IMR-90 (cell line): ENCODE measurements at regions not wholly inside any gene's neighbourhood (a gene's known extent, or its start where the extent isn't known, plus 50 kb on each side); places are given as distances from the start of the nearest gene placed in this dataset.

Source experiments
- ATAC-seq: fragments of 200-7000 bp; cut with Tn5 transposase; 2 replicates; pipeline ENCODE4 v1.9.1; 2020; ENCODE audit warnings: low read depth, mild to moderate bottlenecking, moderate library complexity
- BruUV-seq: library from RNA; stranded (reverse); fragments of 400-500 nt; replicated peaks from 2 replicates; lab custom pipeline; 2021; lab: Mats Ljungman, UMichigan
- CTCF ChIA-PET: fragments of 300-600 bp; formaldehyde crosslinking; extraction: SDS; loops from one replicate; lab custom pipeline; 2021; ENCODE audit warnings: antibody characterized with exemption; lab: Yijun Ruan, JAX
- POLR2A ChIA-PET: fragments of 300-600 bp; sonication (Branson Sonifier 250); formaldehyde crosslinking; loops from one replicate; lab custom pipeline; 2022; ENCODE audit warnings: antibody characterized with exemption; ENCODE audit not compliant: unreplicated experiment; lab: Charles Lee
- DNase-seq: peaks from one replicate; pipeline ENCODE4 v3.0.0; 2013
- H2AFZ ChIP-seq: replicated peaks from 2 replicates; pipeline ENCODE3; 2013; ENCODE audit warnings: low read length, mild to moderate bottlenecking; ENCODE audit not compliant: poor library complexity
- H2AK5ac ChIP-seq: 2 replicates; pipeline ENCODE4 v1.6.1; 2013; ENCODE audit warnings: low read depth, low read length, inconsistent platforms
- H2AK9ac ChIP-seq: replicated peaks from 2 replicates; pipeline ENCODE3; 2013; ENCODE audit warnings: mild to moderate bottlenecking, low read depth, low read length, moderate library complexity; ENCODE audit not compliant: poor library complexity
- H2BK120ac ChIP-seq: 2 replicates; pipeline ENCODE4 v1.6.1; 2013; ENCODE audit warnings: low read depth, low read length, inconsistent platforms
- H2BK15ac ChIP-seq: 3 replicates; pipeline ENCODE4 v1.6.1; 2013; ENCODE audit warnings: low read depth, low read length, inconsistent platforms
- H2BK20ac ChIP-seq: 2 replicates; pipeline ENCODE4 v1.6.1; 2013; ENCODE audit warnings: low read depth, mild to moderate bottlenecking, inconsistent platforms, low read length, moderate library complexity
- H2BK5ac ChIP-seq: 2 replicates; pipeline ENCODE4 v1.6.1; 2013; ENCODE audit warnings: mild to moderate bottlenecking, low read depth, low read length, inconsistent platforms; ENCODE audit not compliant: poor library complexity, severe bottlenecking
- H3K14ac ChIP-seq: replicated peaks from 2 replicates; pipeline ENCODE4 v1.6.1; 2013; ENCODE audit warnings: low read depth, low read length, inconsistent platforms
- H3K18ac ChIP-seq: 2 replicates; pipeline ENCODE4 v1.6.1; 2013; ENCODE audit warnings: low read depth, low read length, control low read depth
- H3K23ac ChIP-seq: 2 replicates; pipeline ENCODE4 v1.6.1; 2013; ENCODE audit warnings: low read depth, low read length, inconsistent platforms
- H3K27ac ChIP-seq: 2 replicates; pipeline ENCODE4 v1.5.1; 2013; ENCODE audit warnings: mild to moderate bottlenecking, control low read depth, low read length; ENCODE audit not compliant: insufficient read depth
- H3K27me3 ChIP-seq: 2 replicates; pipeline ENCODE4 v1.6.1; 2013; ENCODE audit warnings: low read length; ENCODE audit not compliant: control insufficient read depth, insufficient read depth
- H3K36me3 ChIP-seq: 2 replicates; pipeline ENCODE4 v1.6.1; 2013; ENCODE audit warnings: low read length, mixed read lengths; ENCODE audit not compliant: control insufficient read depth, insufficient read depth
- H3K4ac ChIP-seq: 2 replicates; pipeline ENCODE4 v1.6.1; 2013; ENCODE audit warnings: low read depth, low read length, inconsistent platforms
- H3K4me1 ChIP-seq: 2 replicates; pipeline ENCODE4 v1.6.1; 2013; ENCODE audit warnings: low read length, mixed read lengths; ENCODE audit not compliant: control insufficient read depth, insufficient read depth
- H3K4me2 ChIP-seq: 2 replicates; pipeline ENCODE4 v1.6.1; 2013; ENCODE audit warnings: low read depth, mild to moderate bottlenecking, control low read depth, low read length, moderate library complexity
- H3K4me3 ChIP-seq: 2 replicates; pipeline ENCODE4 v1.5.1; 2013; ENCODE audit warnings: low read depth, mild to moderate bottlenecking, control low read depth, low read length, moderate library complexity; ENCODE audit not compliant: insufficient read depth
- H3K56ac ChIP-seq: 2 replicates; pipeline ENCODE4 v1.6.1; 2013; ENCODE audit warnings: low read length, inconsistent platforms; ENCODE audit not compliant: insufficient read depth; ENCODE audit errors: extremely low read depth
- H3K79me1 ChIP-seq, 2 experiments: 2 replicates each; pipeline ENCODE4 v1.6.1; 2013; ENCODE audit warnings: low read length in 2 of 2, inconsistent platforms in 1 of 2, low read depth in 1 of 2
- H3K9ac ChIP-seq: 2 replicates; pipeline ENCODE4 v1.6.1; 2013; ENCODE audit warnings: low read depth, low read length, control low read depth
- H3K9me1 ChIP-seq: 2 replicates; pipeline ENCODE4 v1.6.1; 2013; ENCODE audit warnings: low read length, inconsistent platforms; ENCODE audit not compliant: insufficient read depth
- H3K9me3 ChIP-seq: 2 replicates; pipeline ENCODE4 v1.6.1; 2013; ENCODE audit warnings: low read length; ENCODE audit not compliant: control insufficient read depth, insufficient read depth
- H4K20me1 ChIP-seq: 2 replicates; pipeline ENCODE4 v1.6.1; 2013; ENCODE audit warnings: low read length, inconsistent platforms; ENCODE audit not compliant: insufficient read depth
- H4K5ac ChIP-seq: 2 replicates; pipeline ENCODE4 v1.6.1; 2013; ENCODE audit warnings: mild to moderate bottlenecking, low read depth, low read length, control low read depth
- H4K8ac ChIP-seq, 2 experiments: 2 replicates each; pipeline ENCODE4 v1.6.1; 2013; ENCODE audit warnings: low read depth in 2 of 2, low read length in 2 of 2, control low read depth in 1 of 2, inconsistent platforms in 1 of 2
- H4K91ac ChIP-seq: 2 replicates; pipeline ENCODE4 v1.6.1; 2013; ENCODE audit warnings: low read depth, low read length, inconsistent platforms; ENCODE audit not compliant: insufficient read depth
- MXI1 ChIP-seq: IDR thresholded peaks from 2 replicates; pipeline ENCODE4 v1.6.1; 2012; ENCODE audit warnings: low read depth, mild to moderate bottlenecking, low read length, moderate library complexity, borderline replicate concordance
- dilution Hi-C: fragments of 300-500 bp; cut with HindIII; formaldehyde crosslinking; loops from one replicate; pipeline ENCODE4 v1.14.3; 2018; ENCODE audit warnings: low sequenced_read_pairs; ENCODE audit not compliant: unreplicated experiment
- in situ Hi-C: fragments of 300-500 bp; cut with MboI; formaldehyde crosslinking; loops from 3 replicates; pipeline ENCODE4 v1.14.3; 2019; ENCODE audit warnings: low sequenced_read_pairs, inconsistent platforms, mixed read lengths
- intact Hi-C: fragments of 100-400 bp; cut with micrococcal nuclease; formaldehyde crosslinking; loops from 2 replicates; pipeline ENCODE4 v1.10.0; 2022

DNA sequence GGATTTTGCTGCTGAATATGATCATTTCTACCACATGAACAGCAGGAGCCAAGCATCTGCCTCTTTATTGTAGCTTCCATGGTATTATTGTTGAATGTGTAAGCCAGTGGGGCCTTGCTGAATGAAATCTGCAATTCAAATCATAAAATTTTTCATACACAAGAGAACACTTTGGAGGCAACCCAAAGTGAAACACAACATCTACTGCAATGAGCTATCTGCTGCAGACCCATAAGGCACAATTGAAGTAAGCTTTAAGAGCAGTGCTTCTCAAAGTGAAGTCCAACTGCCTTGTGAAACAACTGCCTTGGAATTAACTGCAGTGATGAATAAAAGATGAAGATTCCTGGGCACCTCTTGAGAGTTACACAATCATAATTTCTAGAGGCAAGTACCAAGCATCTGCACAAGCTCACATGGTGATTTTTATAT is 626.3 kb upstream of the INTU start:
- DNase-seq (no peak), ATAC-seq (no peak)
- no peak overlapping the region for H3K23ac ChIP-seq
- no peak overlapping the region for H3K27ac ChIP-seq
- H2AK5ac ChIP-seq = no peak overlapping the region
- no peak overlapping the region for H2AK9ac ChIP-seq
- H2BK20ac ChIP-seq = no peak overlapping the region
- no peak overlapping the region for H3K14ac ChIP-seq
- BruUV-seq = no TSS peak
- CTCF ChIA-PET = no interaction called here
- no peak overlapping the region for H2BK15ac ChIP-seq
- no peak overlapping the region for H3K4me2 ChIP-seq
- intact Hi-C loops = no loop called here
- no peak overlapping the region for H3K4ac ChIP-seq
- no peak overlapping the region for H4K5ac ChIP-seq
- H3K4me3 ChIP-seq = no peak overlapping the region
- POLR2A ChIA-PET = no interaction called here
- no peaks in the 10 kb centered on the region for H3K79me1 ChIP-seq
- H3K18ac ChIP-seq = no peak overlapping the region
- H4K20me1 ChIP-seq = no peaks in the 10 kb centered on the region
- in situ Hi-C loops = no loop called here
- H2BK5ac ChIP-seq = no peak overlapping the region
- H4K8ac ChIP-seq = no peak overlapping the region
- no peaks in the 10 kb centered on the region for H3K9me1 ChIP-seq
- no peaks in the 10 kb centered on the region for H3K4me1 ChIP-seq
- H3K27me3 ChIP-seq = no peaks in the 10 kb centered on the region
- dilution Hi-C loops = no loop called here
- no peak overlapping the region for H2BK120ac ChIP-seq
- no peak overlapping the region for H3K56ac ChIP-seq
- H3K9me3 ChIP-seq = no peaks in the 10 kb centered on the region
- H3K9ac ChIP-seq = no peak overlapping the region
- no peak overlapping the region for H4K91ac ChIP-seq
- TF ChIP-seq MXI1 = no peak
- no peak overlapping the region for H2AFZ ChIP-seq
- H3K36me3 ChIP-seq = no peaks in the 10 kb centered on the region
